ENCODE measurements at regions not wholly inside any gene's neighbourhood (a gene's known extent, or its start where the extent isn't known, plus 50 kb on each side); places are given as distances from the start of the nearest gene placed in this dataset.

- peak; percentile 71 for DNase-seq (ENCODE audit: low spot score)
These were observed 94.5 kb upstream of the RAI14 start for GRCh38 chr5:34561581-34561980.

DNA sequence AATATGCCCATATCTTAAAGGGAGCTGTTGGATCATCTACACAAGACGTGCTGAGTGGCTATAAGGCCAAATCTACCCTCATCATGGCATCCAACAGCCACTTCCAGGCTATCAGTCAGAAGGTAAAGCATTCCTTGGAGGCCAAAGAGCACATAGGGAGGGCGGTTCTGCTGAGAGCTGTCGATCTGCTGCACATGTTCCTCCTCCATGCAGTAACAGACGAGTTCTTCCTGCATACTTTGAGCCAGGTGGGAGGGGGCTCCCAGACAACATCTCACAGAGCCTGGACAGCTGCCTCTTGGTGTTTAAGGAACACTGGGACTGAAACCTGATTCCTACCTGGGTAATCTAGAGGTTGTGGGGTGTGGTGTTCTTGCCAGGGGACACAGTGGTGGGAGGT, 93.3 kb upstream of the RAI14 start:
- DNase-seq (ENCODE audit: low spot score) = peak; percentile 12

DNA sequence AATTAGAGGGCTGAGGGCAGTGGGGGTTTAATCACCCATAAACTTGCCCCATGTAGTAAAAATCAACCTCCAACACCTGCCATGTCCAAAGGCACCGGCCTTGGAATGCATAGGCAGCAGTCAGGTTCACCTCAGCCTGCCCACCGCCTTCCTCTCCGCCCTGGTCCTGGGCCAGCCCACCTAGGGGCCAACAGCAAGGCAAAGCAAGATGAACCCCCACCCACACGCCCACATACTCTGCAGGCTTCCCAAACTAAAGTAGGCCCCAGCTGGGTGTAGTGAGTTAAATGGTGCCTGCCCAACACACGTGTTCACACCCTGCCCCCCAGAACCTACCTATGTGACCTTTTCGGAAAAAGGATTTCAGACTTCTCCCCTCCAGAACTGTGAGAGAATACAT, 92.9 kb upstream of the RAI14 start:
- no peak for DNase-seq (ENCODE audit: low spot score)

DNA sequence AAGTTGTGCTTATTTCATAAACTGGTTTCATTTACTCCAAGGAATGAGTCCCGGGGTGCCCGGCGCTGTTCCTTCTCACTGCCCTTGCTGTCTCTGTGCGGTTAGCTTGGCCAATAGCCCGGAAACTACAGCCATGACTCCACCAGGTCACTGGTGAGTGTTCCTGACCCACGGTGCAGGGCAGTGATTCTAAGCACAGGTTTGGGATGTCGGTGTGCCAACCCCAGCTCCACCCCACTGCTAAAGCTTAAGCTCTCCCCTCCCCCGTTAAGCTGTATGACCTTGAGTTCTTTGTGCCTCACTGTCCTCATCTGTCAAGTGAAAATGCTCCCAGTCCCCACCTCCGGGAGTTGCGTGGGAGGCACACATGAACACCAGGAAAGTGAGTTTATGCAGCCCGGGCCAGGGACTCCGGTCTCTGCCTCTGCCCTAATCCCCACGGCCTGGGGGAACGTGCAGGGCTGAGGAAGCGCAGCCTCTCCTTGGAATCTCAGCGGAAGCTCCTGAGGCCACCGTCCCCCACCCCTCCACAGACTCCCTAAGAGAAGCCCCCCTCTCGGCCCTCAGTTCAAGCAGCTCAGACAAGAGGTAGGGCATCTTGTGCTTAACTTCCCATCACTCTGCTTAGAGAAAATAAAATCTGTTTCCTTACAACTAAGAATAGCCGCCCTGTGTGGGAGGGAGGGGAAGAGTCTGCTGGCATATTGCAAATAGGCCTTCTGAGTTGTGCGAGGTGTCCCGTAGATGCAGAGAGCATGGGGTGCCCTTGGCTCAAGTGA, 92.0 kb upstream of the RAI14 start:
- peak; percentile 98 for DNase-seq (ENCODE audit: low spot score)

GRCh38 chr5:34564710-34565235, 91.4 kb upstream of the RAI14 start:
- DNase-seq (ENCODE audit: low spot score) = peak; percentile 50

- DNase-seq (ENCODE audit: low spot score) = no peak
These were observed 86.0 kb upstream of the RAI14 start for GRCh38 chr5:34570143-34570542.

GRCh38 chr5:34570721-34571676, 85.1 kb upstream of the RAI14 start:
- peak; percentile 65 for DNase-seq (ENCODE audit: low spot score)

- peak; percentile 49 for DNase-seq (ENCODE audit: low spot score)
These were observed 84.5 kb upstream of the RAI14 start for GRCh38 chr5:34571677-34572041.

- DNase-seq (ENCODE audit: low spot score) = no peak
These were observed 81.1 kb upstream of the RAI14 start for GRCh38 chr5:34574936-34575467.

- DNase-seq (ENCODE audit: low spot score) = no peak
These were observed 79.0 kb upstream of the RAI14 start for GRCh38 chr5:34576891-34577666.

- DNase-seq (ENCODE audit: low spot score) = no peak
These were observed 77.2 kb upstream of the RAI14 start for GRCh38 chr5:34578962-34579361.

- no peak for DNase-seq (ENCODE audit: low spot score)
These were observed 75.1 kb upstream of the RAI14 start for GRCh38 chr5:34580983-34581382.

DNA sequence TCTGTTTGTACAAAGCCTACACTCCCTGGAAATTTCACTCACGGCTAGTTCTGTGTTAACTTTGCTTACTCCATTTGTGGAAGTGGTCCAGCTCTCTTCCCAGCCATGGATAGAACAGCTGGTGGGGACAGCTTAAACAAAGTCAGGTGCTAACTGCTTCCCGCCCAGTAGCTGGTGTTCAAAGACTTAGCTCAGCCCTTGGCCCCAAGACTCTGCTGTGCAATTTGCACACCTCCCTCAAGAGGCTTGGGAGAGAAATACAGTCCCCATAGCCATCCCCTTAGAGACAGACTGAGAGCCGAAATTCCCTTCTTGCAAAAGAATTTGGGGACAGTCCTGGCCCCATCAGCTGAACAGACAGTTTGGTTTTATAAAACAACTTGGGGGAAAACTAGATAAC, 73.8 kb upstream of the RAI14 start:
- DNase-seq (ENCODE audit: low spot score) = no peak

- no peak for DNase-seq (ENCODE audit: low spot score)
These were observed 73.0 kb upstream of the RAI14 start for GRCh38 chr5:34583167-34583566.

DNA sequence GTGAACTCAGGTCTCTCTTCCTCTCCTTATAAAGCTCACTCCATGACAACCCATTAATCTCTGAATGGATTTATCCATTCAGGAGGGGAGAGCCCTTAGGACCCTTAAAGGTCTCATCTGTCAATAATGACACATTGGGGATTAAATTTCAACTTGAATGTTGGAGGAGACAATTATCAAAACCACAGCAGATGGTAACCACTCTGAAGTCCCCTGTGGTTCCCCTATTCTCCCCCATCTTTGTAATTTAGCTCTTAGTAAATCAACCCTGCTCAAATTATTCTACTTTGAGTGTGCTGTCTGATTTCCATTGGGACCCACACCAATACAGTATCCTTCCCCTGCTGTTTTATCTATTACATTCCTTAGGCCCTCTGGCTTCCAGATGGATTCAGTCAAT, 72.0 kb upstream of the RAI14 start:
- no peak for DNase-seq (ENCODE audit: low spot score)

DNA sequence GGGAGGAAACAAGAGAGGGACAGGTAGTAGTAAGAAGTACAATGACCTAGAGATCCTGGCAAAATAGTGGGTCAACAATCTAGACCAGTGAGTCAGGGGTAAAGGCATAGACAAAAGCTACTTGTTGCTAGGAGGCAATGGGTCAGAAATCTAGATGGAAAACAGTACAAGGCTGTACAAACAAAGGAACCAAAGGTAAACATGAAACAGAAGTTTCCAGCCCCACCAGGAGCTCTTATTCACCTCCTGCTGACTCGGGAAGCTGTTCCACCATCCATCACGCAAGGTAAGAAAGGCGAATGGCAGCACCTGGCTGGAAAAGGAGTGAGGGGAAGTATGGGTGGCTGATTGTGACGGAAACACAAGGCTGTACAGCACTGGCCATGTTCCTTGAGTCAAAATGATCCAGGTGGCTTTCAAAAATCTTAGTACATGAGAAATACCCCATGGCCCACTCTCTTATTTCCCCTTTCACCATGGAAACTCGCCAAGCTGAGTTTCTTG, 70.5 kb upstream of the RAI14 start:
- DNase-seq (ENCODE audit: low spot score) = peak; percentile 94

GRCh38 chr5:34586117-34586885, 69.8 kb upstream of the RAI14 start:
- DNase-seq (ENCODE audit: low spot score) = peak; percentile 90

DNA sequence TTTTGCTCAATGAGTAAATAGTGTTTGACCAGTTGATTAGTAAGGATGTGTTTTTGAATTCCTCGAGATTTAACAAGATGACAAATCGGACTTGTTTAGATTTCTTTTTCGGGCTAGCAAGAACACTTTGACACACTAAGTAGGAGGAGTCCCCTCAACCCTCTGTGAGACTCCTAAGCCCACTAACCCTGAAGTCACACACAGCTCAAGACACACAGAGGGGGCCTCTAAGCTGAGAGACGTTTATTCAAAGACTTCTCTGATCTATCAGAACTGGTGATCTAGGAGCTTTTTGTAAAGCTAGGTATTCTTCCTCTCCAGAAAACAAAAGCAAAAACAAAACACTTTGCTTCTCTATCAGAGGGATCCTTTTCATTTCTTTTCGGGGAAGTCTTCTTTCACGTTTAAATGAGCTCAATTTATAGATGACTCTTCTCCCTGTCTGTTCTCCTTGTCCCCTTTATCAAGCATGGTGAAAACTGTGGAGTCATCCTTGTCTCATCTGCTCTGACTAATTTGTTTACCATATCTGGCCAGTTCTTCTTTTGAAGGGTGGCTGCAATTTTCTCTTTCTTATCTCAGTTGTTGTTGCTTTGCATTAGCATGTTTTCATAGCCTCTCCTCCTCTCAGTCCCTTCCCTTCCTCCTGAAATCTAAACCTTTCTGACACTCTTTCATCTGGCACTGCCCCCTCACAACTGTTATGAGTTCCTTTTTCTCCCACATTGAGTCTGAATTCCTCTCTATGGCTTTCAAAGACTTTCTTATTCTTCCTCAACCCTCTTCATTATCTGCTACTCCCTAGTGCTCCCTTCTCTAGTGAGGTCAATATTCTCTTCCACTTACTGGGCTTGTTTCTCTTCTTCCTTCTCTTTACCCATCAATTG, 68.5 kb upstream of the RAI14 start:
- peak; percentile 50 for DNase-seq (ENCODE audit: low spot score)

DNA sequence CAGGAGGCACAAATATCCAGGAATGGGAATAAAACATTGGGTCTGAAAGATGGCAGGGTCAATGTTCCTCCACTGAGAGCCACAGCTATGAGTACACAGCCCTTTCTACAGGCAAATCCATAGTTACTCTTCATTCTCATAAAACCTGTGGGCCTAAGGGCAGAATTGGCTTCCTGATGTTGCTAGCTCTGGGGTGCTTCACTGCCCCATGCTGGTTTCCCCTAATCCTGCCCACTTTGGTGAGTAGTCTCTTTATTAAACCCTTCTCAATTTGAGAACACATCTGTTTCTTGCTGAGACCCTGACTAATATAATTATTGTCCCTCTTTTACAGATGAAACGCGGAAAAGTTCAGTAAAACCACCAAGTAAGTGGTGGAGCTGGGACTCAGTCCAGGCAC, 66.3 kb upstream of the RAI14 start:
- DNase-seq (ENCODE audit: low spot score) = no peak

DNA sequence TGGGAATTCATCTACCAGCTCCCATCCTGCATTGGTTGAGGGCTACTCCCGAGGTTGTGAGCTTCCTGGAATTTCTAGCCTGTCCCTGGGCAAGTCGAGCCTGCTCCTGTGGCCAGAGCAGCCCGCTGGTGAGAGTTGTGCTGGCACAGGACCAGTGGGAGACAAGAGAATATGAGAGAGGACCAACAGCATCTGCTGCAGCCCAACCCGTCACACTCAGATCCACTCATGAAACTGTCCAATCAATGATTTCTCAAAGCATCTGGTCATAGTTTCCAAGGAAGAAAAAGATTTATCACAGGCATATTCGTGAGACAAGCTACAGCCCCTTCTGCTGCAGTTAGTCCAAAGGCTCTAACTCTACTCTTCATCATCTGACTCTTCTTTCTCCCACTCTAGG, 64.4 kb upstream of the RAI14 start:
- no peak for DNase-seq (ENCODE audit: low spot score)
